HG02623 (cell line): ENCODE measurements at regions not wholly inside any gene's neighbourhood (a gene's known extent, or its start where the extent isn't known, plus 50 kb on each side); places are given as distances from the start of the nearest gene placed in this dataset.
"Not testable (repeated sequence)": the region's sequence is repeated elsewhere in the genome, so short reads cannot be mapped to it uniquely, and the experiment has no call there.

ENCODE experiments used
- ATAC-seq: cut with Tn5 transposase; IDR thresholded peaks from one replicate; pipeline ENCODE4 v1.9.1; 2021; ENCODE audit warnings: moderate library complexity; ENCODE audit not compliant: unreplicated experiment

GRCh38 chr4:81789741-81790399 is 318.2 kb upstream of the RASGEF1B start:
- no peak for ATAC-seq

DNA sequence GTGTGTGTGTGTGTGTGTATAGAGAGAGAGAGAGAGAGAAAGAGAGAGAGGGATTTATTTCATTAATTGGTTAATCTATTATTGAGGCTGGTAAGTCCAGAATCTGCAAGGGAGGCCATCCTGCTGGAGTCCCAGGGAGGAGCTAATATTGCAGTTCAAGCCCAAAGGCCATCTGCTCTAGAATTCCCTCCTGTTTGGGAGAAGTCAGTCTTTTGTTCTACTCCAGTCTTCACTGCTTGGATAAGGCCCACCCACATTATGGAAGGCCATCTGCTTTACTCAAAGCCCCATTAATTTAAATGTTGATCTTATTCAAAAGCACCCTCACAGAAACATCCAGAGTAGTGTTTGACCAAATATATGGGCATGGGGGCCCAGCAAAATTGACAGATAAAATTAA is 317.5 kb upstream of the RASGEF1B start:
- no peak for ATAC-seq

DNA sequence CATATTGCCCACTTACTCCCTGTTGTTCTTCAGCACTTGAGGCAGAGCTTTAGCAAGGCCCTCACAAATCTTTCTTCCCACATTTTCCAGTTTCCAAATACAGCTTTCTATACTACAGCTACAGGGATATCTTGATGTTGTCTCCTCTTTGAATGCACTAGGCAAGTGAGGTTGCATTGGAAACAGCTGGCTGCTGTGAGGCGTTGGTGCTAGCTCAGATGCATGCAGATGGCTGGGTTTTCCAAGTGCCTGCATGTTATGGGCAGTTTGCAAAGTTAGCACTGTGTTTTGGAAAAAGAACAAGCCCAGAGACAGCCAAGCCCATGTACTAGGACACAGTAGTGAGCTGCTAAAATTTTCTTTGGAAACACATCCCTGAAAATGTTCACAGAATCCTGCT is 315.1 kb upstream of the RASGEF1B start:
- no peak for ATAC-seq

- ATAC-seq = no peak
These were observed 314.5 kb upstream of the RASGEF1B start for GRCh38 chr4:81786063-81786763.

- ATAC-seq = no peak
These were observed 313.6 kb upstream of the RASGEF1B start for GRCh38 chr4:81785338-81785737.

DNA sequence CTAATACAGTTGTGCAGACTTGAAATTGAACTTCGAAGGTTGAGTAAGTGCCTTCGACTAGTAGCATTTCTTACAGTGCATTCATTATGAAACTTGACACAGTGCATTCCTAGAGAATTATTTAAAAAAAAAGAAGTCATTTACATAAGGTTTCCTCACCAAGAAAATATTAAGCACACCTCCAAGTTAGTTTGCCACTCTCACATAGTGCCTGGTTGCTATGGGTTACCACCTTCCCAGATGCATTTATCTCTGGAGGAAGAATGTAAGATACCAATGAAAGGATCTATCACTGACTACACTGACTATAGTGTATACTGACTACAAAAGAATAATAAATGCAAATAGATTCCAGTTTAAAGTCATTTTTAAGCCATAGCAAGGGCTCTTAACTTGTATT is 311.9 kb upstream of the RASGEF1B start:
- ATAC-seq = no peak

GRCh38 chr4:81781799-81782198 is 310.1 kb upstream of the RASGEF1B start:
- ATAC-seq = no peak

DNA sequence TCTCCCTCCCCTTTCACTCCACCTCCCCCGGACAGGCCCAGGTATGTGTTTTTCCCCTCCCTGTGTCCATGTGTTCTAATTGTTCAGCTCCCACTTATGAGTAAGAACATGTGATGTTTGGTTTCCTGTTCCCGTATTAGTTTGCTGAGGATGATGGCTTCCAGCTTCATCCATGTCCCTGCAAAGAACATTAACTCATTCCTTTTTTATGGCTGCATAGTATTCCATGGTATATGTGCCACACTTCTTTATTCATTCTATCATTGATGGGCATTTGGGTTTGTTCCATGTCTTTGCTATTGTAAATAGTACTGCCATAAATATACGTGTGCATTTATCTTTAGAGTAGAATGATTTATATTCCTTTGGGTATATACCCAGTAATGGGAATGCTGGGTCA is 306.0 kb upstream of the RASGEF1B start:
- ATAC-seq = not testable (repeated sequence)

GRCh38 chr4:81776794-81777193 is 305.1 kb upstream of the RASGEF1B start:
- ATAC-seq = no peak

DNA sequence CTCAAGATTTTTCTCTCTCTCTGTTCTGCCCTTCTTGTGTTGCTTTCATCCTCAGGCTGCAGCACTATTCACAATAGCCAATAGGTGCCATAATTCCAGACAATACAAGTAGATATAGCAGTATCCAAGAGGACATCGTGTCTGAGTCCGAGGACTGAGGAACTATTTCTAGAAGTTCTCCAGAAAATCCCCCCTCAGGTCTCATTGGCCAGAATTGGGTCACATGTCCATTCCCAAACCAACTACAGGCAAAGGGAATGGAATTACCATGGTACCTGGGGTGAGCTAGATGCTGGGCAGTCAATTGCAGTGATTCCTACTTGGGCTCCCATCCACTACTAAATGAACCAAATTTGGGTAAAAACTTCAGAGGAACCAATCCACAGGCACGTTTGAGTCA is 301.9 kb upstream of the RASGEF1B start:
- ATAC-seq = no peak

DNA sequence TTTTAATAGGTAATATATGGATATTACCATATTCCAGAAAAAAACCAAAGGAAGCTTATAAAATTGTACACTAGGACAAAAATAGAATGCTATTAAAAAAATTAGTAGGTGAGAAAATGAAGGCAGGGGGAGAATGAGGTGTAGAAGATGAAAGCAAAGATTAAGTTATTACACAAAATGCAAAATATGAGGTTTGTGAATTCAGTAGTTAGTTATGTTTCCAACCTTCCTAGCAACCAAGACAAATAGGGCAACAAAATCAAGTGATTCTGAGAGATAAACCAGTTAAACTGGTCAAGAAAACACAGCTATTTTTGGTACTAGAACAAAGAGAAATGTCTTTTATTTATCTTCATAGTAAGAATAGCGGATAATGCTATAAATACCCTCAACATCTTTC is 300.0 kb upstream of the RASGEF1B start:
- no peak for ATAC-seq

GRCh38 chr4:81769244-81769643 is 297.5 kb upstream of the RASGEF1B start:
- ATAC-seq = no peak

DNA sequence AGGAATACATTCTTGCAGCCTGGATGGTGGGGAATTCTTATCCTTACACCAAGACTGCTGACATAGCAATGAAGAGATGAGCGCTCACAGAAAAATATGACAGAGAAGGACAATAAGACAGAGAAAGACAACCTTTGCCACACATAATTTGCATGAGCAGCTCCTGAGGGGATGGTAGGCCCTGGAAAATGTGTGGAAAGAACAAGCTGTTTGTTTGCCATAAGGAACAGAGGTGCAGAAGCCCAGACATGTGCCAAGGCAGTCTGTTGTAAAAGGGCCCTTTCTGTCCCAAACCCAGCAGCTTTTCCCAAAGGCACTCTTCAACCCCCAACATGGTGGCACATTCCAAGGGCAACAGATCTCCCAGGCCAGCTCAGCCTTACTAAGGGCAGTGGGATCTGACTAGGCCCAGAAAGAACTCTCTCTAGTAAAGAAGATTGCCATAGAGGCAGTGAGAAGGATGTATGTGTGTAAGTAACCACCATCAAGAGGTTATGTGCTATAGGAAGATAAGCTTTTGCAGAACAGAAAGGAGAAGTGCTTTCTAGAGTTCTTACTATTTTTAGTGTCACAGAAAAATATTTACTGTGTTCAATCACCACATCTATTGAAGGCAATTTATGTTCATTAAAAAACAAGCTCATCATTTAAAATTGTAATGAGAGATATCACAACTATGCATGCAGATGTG is 287.0 kb upstream of the RASGEF1B start:
- no peak for ATAC-seq

DNA sequence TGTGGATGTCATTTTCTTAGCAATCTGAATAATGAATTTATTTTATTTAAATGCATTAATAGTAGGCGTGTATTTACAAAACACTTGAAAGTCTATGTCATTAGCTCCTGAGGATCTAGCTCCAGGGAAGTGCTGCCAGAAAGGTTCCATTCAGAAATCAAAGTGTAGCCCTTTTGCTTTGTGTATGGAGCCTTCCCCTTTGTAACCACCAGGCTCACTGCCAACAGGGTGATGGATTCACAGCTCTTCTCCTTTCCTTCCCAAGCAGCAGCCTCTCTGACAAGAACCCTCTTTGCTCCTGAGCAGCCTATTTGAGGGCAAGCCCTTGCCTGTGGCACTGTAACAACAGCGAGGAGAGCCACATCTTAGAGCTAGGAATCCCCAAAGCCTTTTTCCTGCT is 286.0 kb upstream of the RASGEF1B start:
- no peak for ATAC-seq

- peak; percentile 88 for ATAC-seq
These were observed 285.3 kb upstream of the RASGEF1B start for GRCh38 chr4:81756973-81757372.

DNA sequence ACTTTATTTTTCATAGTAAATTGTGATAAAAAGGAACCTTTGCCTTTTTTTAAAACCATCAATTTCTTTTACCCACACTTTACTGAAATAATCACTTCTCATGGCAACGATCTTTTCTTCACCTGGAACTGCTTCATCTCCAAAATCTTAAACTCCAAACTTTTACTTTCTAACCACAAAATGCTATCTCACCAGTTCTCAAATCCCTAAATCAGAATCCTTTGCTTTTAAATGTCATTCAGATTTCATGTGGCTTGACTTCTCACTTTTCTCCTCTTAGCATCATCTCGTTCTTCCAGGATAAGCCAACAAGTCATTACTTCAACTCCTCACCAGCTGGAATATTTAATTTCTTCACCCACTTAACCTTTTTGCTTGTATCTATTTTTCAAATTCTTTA is 284.3 kb upstream of the RASGEF1B start:
- ATAC-seq = no peak

DNA sequence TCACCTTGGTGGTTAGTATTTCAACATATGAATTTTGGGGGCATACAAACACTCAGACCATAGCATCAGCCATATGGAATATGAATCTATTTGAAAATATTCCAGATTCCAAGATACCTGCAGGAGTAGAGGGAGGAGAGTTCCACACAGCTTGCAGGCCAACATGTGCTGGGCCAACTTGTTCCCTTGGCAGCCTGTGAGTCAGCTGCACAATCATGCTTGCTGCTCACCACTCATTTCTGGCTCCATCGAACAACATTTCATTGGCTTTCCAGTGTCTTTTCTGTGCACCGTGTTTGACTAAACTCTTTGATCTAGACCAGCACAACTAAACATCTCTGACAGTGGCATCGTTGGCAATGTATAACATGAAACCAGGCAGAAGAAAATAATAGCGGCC is 282.5 kb upstream of the RASGEF1B start:
- no peak for ATAC-seq

GRCh38 chr4:81751531-81752289 is 280.0 kb upstream of the RASGEF1B start:
- ATAC-seq = no peak

DNA sequence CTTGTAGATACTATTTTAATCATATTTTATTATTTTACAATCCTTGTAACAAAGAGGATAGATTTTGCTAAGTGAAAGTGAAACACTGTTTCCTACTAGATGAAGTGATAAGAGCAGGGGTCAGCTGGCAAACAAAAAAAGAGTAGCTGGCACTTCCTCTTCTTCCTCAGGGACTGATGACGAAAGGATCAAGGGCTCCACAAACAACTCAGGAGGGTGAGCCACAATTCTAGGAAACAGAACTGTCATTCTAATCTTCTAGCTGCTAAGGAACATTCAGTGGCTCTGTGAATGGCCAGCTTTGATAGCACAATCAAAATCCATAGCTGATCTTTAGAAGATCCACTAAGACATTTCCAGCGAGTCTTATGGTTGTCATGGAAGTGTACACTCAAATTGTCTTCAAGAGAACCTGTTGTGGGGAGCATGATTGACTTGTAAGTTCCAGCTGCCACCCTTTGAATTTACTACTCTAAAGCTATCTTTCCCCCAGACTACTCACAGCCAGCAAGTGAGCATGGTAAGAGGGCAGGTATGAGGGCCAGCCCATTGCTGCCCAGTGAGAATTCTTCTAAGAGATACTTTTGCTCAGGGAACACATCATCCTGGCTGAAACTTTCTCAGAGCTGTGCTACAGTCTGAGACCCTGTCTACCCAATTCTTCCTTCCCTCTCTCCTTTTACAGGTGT is 275.7 kb upstream of the RASGEF1B start:
- no peak for ATAC-seq

DNA sequence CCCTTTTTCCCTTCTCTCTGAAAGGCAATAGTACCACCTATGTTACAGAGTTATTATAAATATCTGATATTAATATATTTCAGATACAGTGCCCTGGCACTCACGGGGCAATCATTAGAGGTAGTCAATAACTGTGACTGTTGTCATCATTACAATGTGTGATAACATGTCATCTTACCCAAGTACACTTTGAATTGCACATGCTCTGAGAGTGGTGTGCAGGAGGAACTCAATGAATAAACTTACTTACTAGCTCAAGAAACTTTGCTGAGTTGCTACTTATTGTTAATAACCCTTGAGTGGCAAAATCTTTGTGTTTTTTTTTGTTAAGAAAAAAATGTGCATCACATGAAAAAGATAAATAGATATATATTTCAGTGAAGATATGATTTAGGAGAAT is 275.1 kb upstream of the RASGEF1B start:
- no peak for ATAC-seq

- no peak for ATAC-seq
These were observed 274.4 kb upstream of the RASGEF1B start for GRCh38 chr4:81746071-81746470.
